Lung (tissue), 11 donors: ENCODE measurements at regions not wholly inside any gene's neighbourhood (a gene's known extent, or its start where the extent isn't known, plus 50 kb on each side); places are given as distances from the start of the nearest gene placed in this dataset.

ENCODE experiments used
- ATAC-seq: fragments of 200-7000 bp; cut with Tn5 transposase; one replicate; pipeline ENCODE4 v1.9.1; 2020; ENCODE audit warnings: moderate number of reproducible peaks; ENCODE audit not compliant: insufficient read depth, low FRiP score
- DNase-seq, 3 donors: peaks; one replicate each; pipeline ENCODE4 v3.0.0-alpha.2; 2013 to 2017
- H3K27ac ChIP-seq, 2 donors: one replicate each; pipeline ENCODE4 v1.5.1; 2013; ENCODE audit warnings: mild to moderate bottlenecking in 2 of 2, moderate library complexity in 2 of 2, control low read depth in 1 of 2, inconsistent platforms in 1 of 2, low read depth in 1 of 2, low read length in 1 of 2
- H3K27me3 ChIP-seq, 3 donors: one replicate each; pipeline ENCODE4 v1.5.1; 2013; ENCODE audit warnings: low read length in 2 of 3; ENCODE audit not compliant: control insufficient read depth in 3 of 3, insufficient read depth in 3 of 3
- H3K36me3 ChIP-seq, 4 donors: one replicate each; pipeline ENCODE4 v1.5.1; 2013; ENCODE audit warnings: low read length in 4 of 4, mild to moderate bottlenecking in 1 of 4, moderate library complexity in 1 of 4; ENCODE audit not compliant: control insufficient read depth in 4 of 4, insufficient read depth in 4 of 4
- H3K4me1 ChIP-seq, 5 donors: one replicate each; pipeline ENCODE4 v1.5.1; 2013; ENCODE audit warnings: low read length in 5 of 5, mild to moderate bottlenecking in 2 of 5, moderate library complexity in 1 of 5; ENCODE audit not compliant: control insufficient read depth in 5 of 5, insufficient read depth in 5 of 5
- H3K4me3 ChIP-seq: one replicate; pipeline ENCODE4 v1.5.1; 2013; ENCODE audit warnings: mild to moderate bottlenecking, control low read depth, moderate library complexity
- H3K9ac ChIP-seq, 2 donors: one replicate each; pipeline ENCODE4 v1.5.1; 2013; ENCODE audit warnings: low read length in 2 of 2, control low read depth in 1 of 2; ENCODE audit not compliant: insufficient read depth in 1 of 2
- H3K9me3 ChIP-seq, 4 donors: one replicate each; pipeline ENCODE4 v1.5.1; 2013; ENCODE audit warnings: low read length in 3 of 4, mild to moderate bottlenecking in 1 of 4, moderate library complexity in 1 of 4; ENCODE audit not compliant: control insufficient read depth in 4 of 4, insufficient read depth in 3 of 4
- CTCF ChIP-seq: IDR thresholded peaks from 2 replicates; pipeline ENCODE4 v1.5.1; 2012; ENCODE audit warnings: mild to moderate bottlenecking; ENCODE audit errors: control extremely low read depth, extremely low read depth
- WGBS, 2 donors: extraction: QIAGEN DNeasy Blood & Tissue Kit; methylation state at CpG; one replicate each; pipeline ENCODE4 v1.1.7; 2013; 5-methylcytosine and 5-hydroxymethylcytosine counted together
- donor health status: control.
- donor health status: control.
- donor health status: Bipolar disorder and iron deficiency.
- donor health status: healthy.
- donor health status: DM: yes; HTN: yes; CAD: no.

GRCh38 chr20:52093575-52093974 lies 98.0 kb downstream of the ZFP64 start:
- WGBS, 2 donors = 92 to 98% methylated on average over 4 of the region's 4 CpGs

GRCh38 chr20:52090035-52090434 lies 101.5 kb downstream of the ZFP64 start:
- DNase-seq (no peak), ATAC-seq (no peak)
- 95 to 97% methylated on average over 3 of the region's 3 CpGs for WGBS, 2 donors
- Histone ChIP-seq H3K9ac (no peak overlapping the region), H3K36me3 (peaks cover 3 to 14% (median 8%) of the 10 kb centered on the region in 4 donors), H3K27me3 (no peaks in the 10 kb centered on the region), H3K4me3 (no peak overlapping the region), H3K27ac (no peak overlapping the region), H3K4me1 (no peaks in the 10 kb centered on the region), H3K9me3 (peaks cover 4 to 10% (median 8%) of the 10 kb centered on the region in 4 donors)
- no peak for TF ChIP-seq CTCF

More at GRCh38 chr20:52093575-52093974, 98.0 kb downstream of the ZFP64 start:
- no peak overlapping the region for H3K27ac ChIP-seq
- no peak for TF ChIP-seq CTCF
- H3K9ac ChIP-seq = no peak overlapping the region
- peaks cover under 1 to 3% (median 3%) of the 10 kb centered on the region in 4 donors for H3K36me3 ChIP-seq
- H3K4me1 ChIP-seq = no peaks in the 10 kb centered on the region
- ATAC-seq (no peak), DNase-seq (no peak)
- no peaks in the 10 kb centered on the region for H3K9me3 ChIP-seq
- no peak overlapping the region for H3K4me3 ChIP-seq
- no peaks in the 10 kb centered on the region for H3K27me3 ChIP-seq

DNA sequence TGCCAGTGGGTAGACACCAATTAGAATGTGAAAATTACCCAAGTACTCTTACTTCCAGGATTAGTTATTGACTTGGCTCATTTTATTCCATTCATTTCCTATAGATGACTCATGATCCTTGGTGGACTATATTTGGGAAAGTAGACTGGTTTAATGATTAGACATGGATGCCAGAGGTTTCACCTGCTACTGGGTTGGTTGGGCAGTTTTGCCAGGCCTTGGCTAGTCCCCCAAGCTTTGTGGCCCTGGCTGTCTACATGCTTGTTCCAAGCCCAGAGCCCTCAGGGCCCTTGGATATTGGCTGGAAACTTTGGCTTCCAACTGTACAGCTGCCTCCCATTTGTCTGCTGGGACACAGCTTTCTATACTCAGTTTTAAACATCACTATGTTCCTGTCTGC lies 104.1 kb downstream of the ZFP64 start:
- Histone ChIP-seq H3K27ac (no peak overlapping the region), H3K27me3 (no peaks in the 10 kb centered on the region), H3K36me3 (peaks cover 6 to 14% (median 9%) of the 10 kb centered on the region in 4 donors), H3K9ac (no peak overlapping the region), H3K9me3 (peaks cover 4 to 10% (median 8%) of the 10 kb centered on the region in 4 donors), H3K4me3 (no peak overlapping the region), H3K4me1 (peaks cover 0 to 2% (median 0%) of the 10 kb centered on the region in 5 donors)
- no peak for DNase-seq
- TF ChIP-seq CTCF = no peak
- ATAC-seq = no peak

DNA sequence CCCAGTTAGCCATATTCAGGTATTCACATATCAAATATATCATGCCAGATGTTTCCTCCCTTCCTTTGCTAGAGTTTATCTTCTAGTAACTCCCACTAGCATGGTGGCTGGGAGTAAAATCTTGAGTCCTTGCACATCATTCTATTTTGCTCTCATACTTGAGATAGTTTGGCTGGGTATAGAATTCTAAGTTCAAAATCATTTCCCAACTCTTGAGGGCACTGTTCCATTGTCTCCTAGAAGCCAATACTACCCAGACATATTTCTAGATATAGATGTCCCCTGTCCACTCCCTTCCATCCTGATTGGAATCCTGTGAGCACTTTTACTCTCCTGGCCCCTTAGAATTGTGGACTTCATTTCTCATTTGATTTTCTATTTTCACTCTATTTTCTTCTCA lies 104.7 kb downstream of the ZFP64 start:
- Histone ChIP-seq H3K36me3 (peaks cover 6 to 14% (median 9%) of the 10 kb centered on the region in 4 donors), H3K27ac (no peak overlapping the region), H3K27me3 (no peaks in the 10 kb centered on the region), H3K9ac (no peak overlapping the region), H3K4me1 (peaks cover 0 to 2% (median 0%) of the 10 kb centered on the region in 5 donors), H3K4me3 (no peak overlapping the region), H3K9me3 (peaks cover 4 to 10% (median 8%) of the 10 kb centered on the region in 4 donors)
- ATAC-seq (no peak), DNase-seq (no peak)
- TF ChIP-seq CTCF = no peak
